Occipital lobe (tissue), 1 donor: ENCODE measurements at regions not wholly inside any gene's neighbourhood (a gene's known extent, or its start where the extent isn't known, plus 50 kb on each side); places are given as distances from the start of the nearest gene placed in this dataset.

ENCODE experiments used
- DNase-seq: peaks from one replicate; lab custom pipeline; 2025; lab: John Stamatoyannopoulos, UW

DNA sequence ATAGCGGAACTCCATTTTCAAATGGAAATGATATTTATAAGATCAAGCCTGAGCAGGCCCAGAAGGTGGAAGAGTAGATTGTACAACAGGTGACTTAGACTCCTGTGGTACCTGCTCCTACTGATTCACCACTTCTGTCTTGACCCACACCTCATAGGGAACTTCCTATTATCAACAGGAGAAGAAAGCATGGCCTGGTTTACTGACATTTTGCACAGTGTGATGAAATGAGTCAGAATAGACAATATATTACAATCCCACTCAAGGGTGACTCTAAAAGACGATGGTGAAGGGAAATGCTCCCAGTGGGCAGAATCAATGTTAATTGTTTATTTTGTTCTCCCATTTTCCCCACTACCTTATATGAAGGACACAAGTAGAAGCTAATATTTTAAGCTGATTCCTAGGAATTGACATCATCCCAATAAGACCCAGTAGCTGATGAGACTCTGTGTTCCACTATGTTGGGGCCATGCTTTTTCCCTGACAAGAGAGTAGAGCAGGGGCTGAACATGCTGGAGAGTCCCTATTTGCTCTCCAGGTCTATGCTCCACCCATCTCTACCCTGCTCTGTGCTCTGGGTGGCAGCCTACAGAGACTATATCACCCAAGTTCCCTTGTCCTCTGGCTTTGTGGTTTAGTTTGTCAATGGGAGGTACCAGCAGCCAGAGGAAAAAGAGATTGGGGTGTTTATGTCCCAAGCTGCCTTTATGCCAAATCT lies 163.4 kb upstream of the FSTL4 start:
- DNase-seq = no peak

GRCh38 chr5:133773247-133774202 lies 161.2 kb upstream of the FSTL4 start:
- no peak for DNase-seq

DNA sequence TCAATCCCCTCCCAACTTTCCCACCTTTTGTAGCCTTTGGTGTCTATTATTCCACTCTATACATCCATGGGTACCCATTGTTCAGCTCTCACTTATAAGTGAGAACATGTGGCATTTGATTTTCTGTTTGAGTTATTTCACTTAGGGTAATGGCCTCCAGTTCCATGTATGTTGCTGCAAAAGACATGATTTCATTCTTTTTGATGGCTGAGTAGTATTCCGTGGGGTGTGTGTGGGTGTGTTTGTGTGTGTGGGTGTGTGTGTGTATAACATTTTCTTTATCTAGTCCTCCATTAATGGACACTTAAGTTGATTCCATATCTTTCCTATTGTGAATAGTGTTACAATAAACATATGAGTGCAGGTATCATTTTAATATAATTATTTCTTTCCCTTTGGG lies 157.5 kb upstream of the FSTL4 start:
- no peak for DNase-seq

DNA sequence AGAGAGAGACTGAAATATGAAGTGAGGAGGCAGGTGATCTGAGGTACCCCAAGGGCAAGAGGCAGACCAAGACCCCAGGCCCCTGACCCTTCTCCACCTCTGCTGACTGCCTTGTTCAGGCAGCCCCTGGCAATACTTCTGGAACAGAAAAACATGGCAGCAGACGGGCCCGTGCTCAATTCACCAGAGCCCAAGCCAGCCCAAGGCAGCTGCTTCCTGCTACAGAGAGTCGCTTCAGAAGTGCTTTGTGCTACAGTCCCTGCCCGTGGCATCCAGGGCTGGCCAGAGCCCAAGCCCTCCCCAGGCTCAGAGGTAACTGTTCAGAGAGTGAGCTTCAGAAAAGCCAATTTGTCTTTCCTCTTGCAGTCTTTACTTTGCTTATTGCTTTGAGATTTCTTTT lies 151.4 kb upstream of the FSTL4 start:
- DNase-seq = no peak

DNA sequence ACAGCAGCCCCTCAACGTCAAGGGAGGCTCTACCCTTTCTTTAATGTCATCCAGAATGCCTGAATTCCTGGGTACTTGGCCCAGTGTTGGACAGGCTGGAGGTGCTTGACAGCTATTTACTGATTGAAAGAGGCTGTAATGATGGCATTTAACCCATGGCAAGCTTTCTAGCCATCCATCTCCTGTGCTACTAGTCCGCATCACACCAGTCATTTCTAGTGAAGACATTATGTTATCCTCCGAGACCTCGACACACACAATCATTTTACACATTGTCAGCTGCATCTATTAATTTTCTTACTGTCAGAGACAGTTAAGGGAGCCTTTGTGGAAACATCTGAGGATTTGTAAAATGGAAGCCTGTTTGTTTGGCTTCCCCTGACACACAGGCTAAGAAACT lies 149.3 kb upstream of the FSTL4 start:
- no peak for DNase-seq

GRCh38 chr5:133760532-133760931 lies 148.2 kb upstream of the FSTL4 start:
- no peak for DNase-seq

DNA sequence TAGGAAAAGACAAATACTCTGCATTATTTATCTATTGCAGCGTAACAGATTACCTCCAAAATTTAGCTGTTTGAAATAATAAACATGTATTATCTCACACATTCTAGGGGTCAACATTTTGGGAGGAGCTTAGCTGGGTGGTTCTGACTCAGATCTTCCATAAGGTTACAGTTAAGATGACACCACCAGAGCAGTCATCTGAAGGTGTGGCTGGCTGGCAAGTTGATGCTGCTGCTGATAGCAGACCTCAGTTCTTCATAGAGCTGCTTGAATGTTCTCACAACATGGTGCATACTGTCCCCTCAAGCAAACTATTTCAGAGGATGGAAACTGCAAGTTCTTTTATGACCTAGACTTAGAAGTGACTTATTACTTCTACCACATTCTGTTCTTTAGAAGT lies 146.3 kb upstream of the FSTL4 start:
- DNase-seq = no peak

DNA sequence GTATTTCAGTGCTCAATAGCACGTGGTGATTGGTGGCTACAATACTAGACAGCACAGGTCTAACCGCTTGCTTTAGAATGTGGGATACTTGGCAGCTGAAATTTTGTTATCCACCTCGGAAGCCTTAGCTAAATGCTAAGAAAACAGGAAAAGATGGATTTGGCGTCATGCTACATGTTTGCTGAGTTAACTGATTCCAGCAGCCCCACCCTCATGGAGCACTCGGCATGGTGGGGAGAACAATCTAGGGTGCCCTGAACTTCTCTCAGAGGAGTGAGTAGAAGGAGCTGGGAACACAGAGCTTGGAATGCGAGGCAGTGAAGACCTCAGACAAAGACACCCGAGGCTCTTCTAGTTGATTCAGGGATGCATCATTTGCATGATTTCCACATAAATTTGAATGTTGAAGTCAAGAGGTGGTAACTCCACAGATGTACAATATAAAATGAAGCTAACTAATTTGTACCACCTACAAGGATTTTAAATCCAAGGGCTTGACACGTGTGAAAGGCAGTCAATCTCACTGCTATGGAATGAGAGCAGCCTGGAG lies 145.1 kb upstream of the FSTL4 start:
- DNase-seq = no peak

GRCh38 chr5:133756756-133757155 lies 144.4 kb upstream of the FSTL4 start:
- DNase-seq = no peak

DNA sequence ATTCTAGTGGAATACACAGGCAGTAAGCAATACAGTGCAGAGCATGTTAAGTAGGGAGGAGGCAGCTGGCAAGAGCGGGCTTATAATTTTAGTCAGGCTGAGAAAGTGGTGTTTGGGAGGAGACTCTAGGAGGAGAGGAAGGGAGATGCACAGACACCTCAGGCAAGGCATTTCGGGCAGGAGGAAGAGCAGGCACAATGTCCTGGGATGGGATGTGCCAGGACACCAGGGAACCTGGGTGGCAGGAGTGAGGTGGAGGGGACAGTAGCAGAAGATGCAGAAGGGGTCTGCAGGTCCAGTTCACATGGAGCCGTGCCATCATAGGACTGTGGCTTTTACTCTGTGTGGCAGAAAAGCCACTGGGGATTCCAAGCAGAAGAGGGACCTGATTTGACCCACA lies 143.7 kb upstream of the FSTL4 start:
- DNase-seq = no peak

GRCh38 chr5:133754575-133755169 lies 142.3 kb upstream of the FSTL4 start:
- DNase-seq = no peak

- no peak for DNase-seq
Measured at GRCh38 chr5:133753856-133754255, 141.5 kb upstream of the FSTL4 start.

- DNase-seq = no peak
Measured at GRCh38 chr5:133751846-133752245, 139.5 kb upstream of the FSTL4 start.

DNA sequence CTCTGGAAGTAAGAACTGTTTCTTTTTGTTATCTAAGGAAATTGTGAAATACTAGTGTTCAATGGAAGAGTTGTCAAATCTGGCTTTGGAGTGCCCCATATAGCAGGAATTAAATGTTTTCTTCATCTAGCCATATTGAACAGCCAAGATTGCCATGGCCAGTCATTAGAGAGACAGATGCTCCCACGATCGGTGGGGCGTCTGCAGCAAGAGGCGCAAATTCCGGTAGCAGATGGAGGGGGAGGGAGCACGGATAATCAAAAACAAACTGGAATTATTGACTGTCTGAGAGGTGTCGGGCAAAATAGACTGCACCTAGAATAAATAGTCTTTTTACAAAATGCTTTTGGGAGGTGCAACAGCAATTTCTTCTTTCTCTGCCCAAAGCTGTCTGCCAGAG lies 139.1 kb upstream of the FSTL4 start:
- DNase-seq = no peak

DNA sequence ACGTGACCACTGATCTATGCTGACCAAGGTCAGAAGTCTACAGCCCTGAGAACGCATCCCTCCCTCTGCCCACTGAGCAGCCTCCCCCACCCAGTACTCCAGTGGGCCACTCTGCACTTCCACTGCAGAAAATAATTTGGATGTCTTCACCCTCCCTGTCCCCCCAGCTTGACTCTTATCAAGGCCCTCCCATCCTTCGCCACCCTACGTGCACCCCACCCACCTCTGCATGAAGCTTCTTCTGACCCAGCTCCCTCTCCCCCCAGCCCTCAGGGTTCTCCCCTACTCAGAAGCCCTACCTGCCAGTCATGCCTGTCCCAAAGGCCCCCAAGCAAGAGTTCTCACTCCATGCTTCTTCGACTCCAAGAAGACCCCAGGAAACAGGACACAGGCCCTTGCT lies 138.5 kb upstream of the FSTL4 start:
- no peak for DNase-seq

DNA sequence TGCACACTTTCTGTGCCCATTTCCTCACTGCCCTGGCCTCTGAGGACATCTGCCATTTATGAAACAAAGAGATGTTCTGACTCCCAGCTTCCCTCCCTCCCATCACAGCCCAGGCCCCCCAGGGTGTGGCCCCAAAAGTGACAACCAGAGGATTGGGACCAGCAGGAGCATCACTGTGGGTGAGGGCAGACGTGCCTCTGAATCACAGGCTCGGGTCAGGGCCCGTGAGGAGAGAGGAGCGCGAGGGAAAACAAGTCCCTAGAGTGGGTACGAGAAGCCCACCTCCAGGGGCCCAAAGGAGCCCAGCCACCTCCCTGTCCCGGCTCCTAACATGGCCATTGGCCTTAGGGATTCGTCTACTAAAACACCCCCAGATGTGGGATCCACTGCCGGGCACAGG lies 138.0 kb upstream of the FSTL4 start:
- DNase-seq = no peak

GRCh38 chr5:133749331-133749985 lies 137.1 kb upstream of the FSTL4 start:
- no peak for DNase-seq

GRCh38 chr5:133746834-133747233 lies 134.5 kb upstream of the FSTL4 start:
- DNase-seq = no peak

GRCh38 chr5:133744960-133745308 lies 132.6 kb upstream of the FSTL4 start:
- no peak for DNase-seq

DNA sequence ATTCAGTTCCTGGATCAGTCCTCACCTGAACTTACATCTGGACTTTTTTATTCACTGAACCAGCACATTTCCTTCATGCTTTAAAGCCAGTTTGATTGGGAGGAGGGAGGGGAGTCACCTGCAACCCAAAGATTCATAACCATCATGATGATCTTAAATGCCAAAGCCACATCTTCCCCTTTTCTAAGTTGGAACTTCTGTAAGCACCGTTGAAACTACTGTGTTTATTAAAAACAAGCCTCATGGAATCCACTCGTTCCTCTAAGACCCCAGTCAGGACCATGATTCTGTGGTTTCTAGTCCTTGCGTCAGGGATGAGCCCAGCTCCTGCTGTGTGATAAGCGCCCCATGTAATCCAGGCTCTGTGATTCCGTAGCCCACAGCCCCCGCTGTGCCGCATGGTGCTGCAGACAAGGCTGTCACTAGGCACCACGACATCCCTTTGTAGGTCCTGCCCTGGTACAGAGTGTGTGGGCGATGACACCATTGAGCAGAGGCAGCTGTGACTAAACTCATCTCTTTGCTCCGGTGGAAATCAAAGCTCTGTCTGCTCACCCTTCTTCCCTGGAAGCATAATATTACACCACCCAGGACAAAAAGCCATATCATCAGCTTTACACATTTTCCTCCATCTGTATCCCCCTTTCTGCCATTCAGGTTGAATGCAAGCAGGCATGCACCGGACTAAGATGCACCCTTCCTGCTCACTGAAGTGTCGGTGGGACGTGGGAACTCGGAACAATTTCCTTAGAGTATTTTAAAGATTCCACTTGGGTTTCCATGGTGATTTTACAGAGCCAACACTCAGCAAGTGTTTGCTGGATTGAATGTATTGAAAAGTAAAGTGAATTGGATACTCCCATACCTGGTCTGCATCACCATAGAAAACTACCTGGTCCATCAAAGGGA lies 132.0 kb upstream of the FSTL4 start:
- no peak for DNase-seq
